ENCODE measurements at regions not wholly inside any gene's neighbourhood (a gene's known extent, or its start where the extent isn't known, plus 50 kb on each side); places are given as distances from the start of the nearest gene placed in this dataset.

DNA sequence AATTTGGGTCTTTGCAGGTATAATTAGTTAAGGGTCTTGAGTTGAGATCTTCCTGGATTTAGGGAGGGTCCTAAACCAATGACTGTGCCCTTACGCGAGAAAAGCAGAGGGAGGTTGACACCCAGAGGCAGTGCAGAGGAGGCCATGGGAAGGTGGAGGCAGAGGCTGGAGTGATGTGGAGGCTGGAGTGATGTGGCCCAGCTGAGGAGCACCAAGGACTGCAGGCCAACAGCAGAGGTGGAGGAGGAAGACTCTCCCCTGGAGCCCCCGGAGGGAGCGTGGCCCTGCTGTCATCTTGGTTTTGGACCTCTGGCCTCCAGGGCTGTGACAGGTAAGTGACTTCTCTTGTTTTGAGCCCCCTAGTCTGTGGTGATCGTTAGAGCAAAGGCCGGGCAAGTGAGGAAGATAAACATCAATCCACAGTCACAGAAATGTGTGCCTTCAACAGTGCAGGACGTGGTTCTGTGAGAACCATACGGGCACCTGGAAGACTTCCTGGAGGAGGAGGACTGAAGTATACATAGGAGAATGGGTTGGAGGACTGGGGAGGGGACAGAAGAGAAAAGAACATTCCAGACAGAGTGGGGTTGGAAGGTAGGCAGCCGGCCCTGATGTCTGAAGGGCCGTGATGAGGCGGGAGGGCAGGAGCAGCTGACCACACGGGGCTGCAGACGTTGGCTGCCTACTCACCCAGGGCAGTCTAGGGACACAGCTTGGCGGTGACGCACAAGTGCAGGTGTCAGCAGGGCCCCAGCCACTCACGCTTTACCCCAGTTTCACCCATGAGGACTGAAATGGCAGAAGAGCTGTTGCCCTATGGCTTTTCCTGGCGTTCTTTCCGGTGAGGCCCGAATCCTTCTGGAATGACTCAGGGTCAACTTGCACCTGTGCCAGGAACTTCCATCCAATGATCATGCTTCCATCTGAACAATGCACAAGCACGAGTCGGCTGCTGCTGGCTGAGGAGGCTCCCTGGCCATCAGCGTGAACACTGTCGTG is 270.2 kb downstream of the CTTN start:
- TF ChIP-seq, protein P1, sequence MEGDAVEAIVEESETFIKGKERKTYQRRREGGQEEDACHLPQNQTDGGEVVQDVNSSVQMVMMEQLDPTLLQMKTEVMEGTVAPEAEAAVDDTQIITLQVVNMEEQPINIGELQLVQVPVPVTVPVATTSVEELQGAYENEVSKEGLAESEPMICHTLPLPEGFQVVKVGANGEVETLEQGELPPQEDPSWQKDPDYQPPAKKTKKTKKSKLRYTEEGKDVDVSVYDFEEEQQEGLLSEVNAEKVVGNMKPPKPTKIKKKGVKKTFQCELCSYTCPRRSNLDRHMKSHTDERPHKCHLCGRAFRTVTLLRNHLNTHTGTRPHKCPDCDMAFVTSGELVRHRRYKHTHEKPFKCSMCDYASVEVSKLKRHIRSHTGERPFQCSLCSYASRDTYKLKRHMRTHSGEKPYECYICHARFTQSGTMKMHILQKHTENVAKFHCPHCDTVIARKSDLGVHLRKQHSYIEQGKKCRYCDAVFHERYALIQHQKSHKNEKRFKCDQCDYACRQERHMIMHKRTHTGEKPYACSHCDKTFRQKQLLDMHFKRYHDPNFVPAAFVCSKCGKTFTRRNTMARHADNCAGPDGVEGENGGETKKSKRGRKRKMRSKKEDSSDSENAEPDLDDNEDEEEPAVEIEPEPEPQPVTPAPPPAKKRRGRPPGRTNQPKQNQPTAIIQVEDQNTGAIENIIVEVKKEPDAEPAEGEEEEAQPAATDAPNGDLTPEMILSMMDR (IDR thresholded peaks at IDR 0.05): no peak
- TF ChIP-seq POLR2A (IDR thresholded peaks at IDR 0.05): no peak
